PC-3 (cell line): ENCODE measurements at regions not wholly inside any gene's neighbourhood (a gene's known extent, or its start where the extent isn't known, plus 50 kb on each side); places are given as distances from the start of the nearest gene placed in this dataset.

Experiments used
- EZH2 ChIP-seq: fragments of 300-600 bp; sonication (generic); IDR thresholded peaks from one replicate; pipeline ENCODE4 v1.6.1; 2017; ENCODE audit warnings: antibody characterized with exemption, mild to moderate bottlenecking, low read length; ENCODE audit not compliant: unreplicated experiment
- EZH2phosphoT487 ChIP-seq: fragments of 300-600 bp; sonication (generic); IDR thresholded peaks from 2 replicates; pipeline ENCODE4 v1.6.1; 2018; ENCODE audit warnings: mild to moderate bottlenecking, antibody characterized with exemption, low read length, borderline replicate concordance
- TF ChIP-seq, protein P1 (sequence below): fragments of 300-600 bp; sonication (generic); conservative IDR thresholded peaks from 2 replicates; pipeline ENCODE4 v1.5.1; 2017; ENCODE audit warnings: antibody characterized with exemption, low read depth, mild to moderate bottlenecking, low read length

DNA sequence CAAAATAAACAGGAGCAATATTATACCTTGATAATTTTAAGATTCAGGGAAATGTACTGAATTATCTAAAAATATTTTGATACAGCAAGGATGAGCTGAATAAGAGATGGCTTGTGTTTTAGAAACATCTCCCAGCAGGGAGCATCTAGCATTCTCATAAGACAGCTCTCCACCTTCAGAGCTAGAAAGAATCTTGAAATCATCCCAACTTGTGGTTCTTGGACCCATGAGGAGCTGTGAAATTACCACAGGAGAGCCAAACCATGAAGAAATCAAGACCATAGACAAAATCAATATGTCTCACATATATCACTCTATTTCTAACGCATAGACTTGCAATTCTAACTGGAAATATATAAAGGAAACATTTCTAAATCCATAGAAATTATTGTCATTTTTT, 210.6 kb upstream of the DKK2 start:
- TF ChIP-seq, protein P1, sequence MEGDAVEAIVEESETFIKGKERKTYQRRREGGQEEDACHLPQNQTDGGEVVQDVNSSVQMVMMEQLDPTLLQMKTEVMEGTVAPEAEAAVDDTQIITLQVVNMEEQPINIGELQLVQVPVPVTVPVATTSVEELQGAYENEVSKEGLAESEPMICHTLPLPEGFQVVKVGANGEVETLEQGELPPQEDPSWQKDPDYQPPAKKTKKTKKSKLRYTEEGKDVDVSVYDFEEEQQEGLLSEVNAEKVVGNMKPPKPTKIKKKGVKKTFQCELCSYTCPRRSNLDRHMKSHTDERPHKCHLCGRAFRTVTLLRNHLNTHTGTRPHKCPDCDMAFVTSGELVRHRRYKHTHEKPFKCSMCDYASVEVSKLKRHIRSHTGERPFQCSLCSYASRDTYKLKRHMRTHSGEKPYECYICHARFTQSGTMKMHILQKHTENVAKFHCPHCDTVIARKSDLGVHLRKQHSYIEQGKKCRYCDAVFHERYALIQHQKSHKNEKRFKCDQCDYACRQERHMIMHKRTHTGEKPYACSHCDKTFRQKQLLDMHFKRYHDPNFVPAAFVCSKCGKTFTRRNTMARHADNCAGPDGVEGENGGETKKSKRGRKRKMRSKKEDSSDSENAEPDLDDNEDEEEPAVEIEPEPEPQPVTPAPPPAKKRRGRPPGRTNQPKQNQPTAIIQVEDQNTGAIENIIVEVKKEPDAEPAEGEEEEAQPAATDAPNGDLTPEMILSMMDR = no peak
- TF ChIP-seq EZH2phosphoT487 (no peak), EZH2 (no peak)
